ENCODE measurements at regions not wholly inside any gene's neighbourhood (a gene's known extent, or its start where the extent isn't known, plus 50 kb on each side); places are given as distances from the start of the nearest gene placed in this dataset.

DNA sequence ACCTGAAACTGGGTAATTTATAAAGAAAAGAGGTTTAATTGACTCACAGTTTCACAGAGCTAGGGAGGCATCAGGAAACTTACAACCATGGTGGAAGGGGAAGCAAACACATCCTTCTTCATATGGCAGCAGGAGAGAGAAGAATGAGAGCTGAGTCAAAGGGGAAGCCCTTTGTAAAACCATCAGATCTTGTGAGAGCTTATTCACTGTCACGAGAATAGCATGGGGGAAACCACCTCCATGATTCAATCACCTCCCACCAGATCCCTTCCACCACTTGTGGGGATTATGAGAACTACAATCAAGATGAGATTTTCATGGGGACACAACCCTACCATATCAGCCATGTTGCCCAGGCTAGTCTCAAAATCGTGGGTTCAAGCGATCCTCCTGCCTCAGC is 143.4 kb downstream of the FGF18 start:
- Mint-ChIP-seq H3K27me3 (peaks cover 5 to 7% of the 10 kb centered on the region in 2 donors), H3K4me1 (no peaks in the 10 kb centered on the region), H3K36me3 (no peaks in the 10 kb centered on the region), H3K27ac (no peak overlapping the region), H3K9me3 (peaks cover 6 to 10% of the 10 kb centered on the region in 2 donors), H3K4me3 (no peak overlapping the region)
- peak; percentile 71 to 77 for ATAC-seq (replicated peaks)
- DNase-seq, result no peak

GRCh38 chr5:171568389-171568788 is 148.9 kb downstream of the FGF18 start:
- Mint-ChIP-seq H3K4me3 (no peak overlapping the region), H3K36me3 (peaks cover 3 to 6% of the 10 kb centered on the region in 2 donors), H3K9me3 (peaks cover 20 to 25% of the 10 kb centered on the region in 2 donors), H3K4me1 (no peaks in the 10 kb centered on the region), H3K27ac (no peak overlapping the region), H3K27me3 (peaks cover 0 to 13% of the 10 kb centered on the region in 2 donors)
- ATAC-seq (replicated peaks) (no peak), DNase-seq (no peak)

- H3K27me3 Mint-ChIP-seq, result peaks cover 0 to 13% of the 10 kb centered on the region in 2 donors
- no peaks in the 10 kb centered on the region for H3K4me1 Mint-ChIP-seq
- no peak overlapping the region for H3K4me3 Mint-ChIP-seq
- H3K9me3 Mint-ChIP-seq, result peaks cover 16 to 22% of the 10 kb centered on the region in 2 donors
- ATAC-seq (replicated peaks) (no peak), DNase-seq (no peak)
- peaks cover 3 to 6% of the 10 kb centered on the region in 2 donors for H3K36me3 Mint-ChIP-seq
- H3K27ac Mint-ChIP-seq, result no peak overlapping the region
Measured at GRCh38 chr5:171569065-171569712, 149.7 kb downstream of the FGF18 start.

- ATAC-seq (replicated peaks) (no peak), DNase-seq (no peak)
- Mint-ChIP-seq H3K27ac (no peak overlapping the region), H3K4me1 (no peaks in the 10 kb centered on the region), H3K9me3 (peaks cover 16 to 21% of the 10 kb centered on the region in 2 donors), H3K4me3 (no peak overlapping the region), H3K36me3 (peaks cover 3 to 6% of the 10 kb centered on the region in 2 donors), H3K27me3 (peaks cover under 1 to 13% of the 10 kb centered on the region in 2 donors)
Measured at GRCh38 chr5:171570244-171570825, 150.9 kb downstream of the FGF18 start.

GRCh38 chr5:171571663-171572062 is 152.2 kb downstream of the FGF18 start:
- Mint-ChIP-seq H3K4me1 (no peaks in the 10 kb centered on the region), H3K36me3 (peaks cover 3 to 6% of the 10 kb centered on the region in 2 donors), H3K27ac (no peak overlapping the region), H3K9me3 (peaks cover 20 to 25% of the 10 kb centered on the region in 2 donors), H3K27me3 (peaks cover 9 to 13% of the 10 kb centered on the region in 2 donors), H3K4me3 (no peak overlapping the region)
- DNase-seq (no peak), ATAC-seq (replicated peaks) (no peak)

GRCh38 chr5:171573021-171573420 is 153.6 kb downstream of the FGF18 start:
- Mint-ChIP-seq H3K9me3 (peaks cover 20 to 25% of the 10 kb centered on the region in 2 donors), H3K4me1 (no peaks in the 10 kb centered on the region), H3K27ac (no peak overlapping the region), H3K4me3 (no peak overlapping the region), H3K36me3 (peaks cover 3 to 6% of the 10 kb centered on the region in 2 donors), H3K27me3 (peaks cover 13 to 15% of the 10 kb centered on the region in 2 donors)
- ATAC-seq (replicated peaks) (no peak), DNase-seq (no peak)

DNA sequence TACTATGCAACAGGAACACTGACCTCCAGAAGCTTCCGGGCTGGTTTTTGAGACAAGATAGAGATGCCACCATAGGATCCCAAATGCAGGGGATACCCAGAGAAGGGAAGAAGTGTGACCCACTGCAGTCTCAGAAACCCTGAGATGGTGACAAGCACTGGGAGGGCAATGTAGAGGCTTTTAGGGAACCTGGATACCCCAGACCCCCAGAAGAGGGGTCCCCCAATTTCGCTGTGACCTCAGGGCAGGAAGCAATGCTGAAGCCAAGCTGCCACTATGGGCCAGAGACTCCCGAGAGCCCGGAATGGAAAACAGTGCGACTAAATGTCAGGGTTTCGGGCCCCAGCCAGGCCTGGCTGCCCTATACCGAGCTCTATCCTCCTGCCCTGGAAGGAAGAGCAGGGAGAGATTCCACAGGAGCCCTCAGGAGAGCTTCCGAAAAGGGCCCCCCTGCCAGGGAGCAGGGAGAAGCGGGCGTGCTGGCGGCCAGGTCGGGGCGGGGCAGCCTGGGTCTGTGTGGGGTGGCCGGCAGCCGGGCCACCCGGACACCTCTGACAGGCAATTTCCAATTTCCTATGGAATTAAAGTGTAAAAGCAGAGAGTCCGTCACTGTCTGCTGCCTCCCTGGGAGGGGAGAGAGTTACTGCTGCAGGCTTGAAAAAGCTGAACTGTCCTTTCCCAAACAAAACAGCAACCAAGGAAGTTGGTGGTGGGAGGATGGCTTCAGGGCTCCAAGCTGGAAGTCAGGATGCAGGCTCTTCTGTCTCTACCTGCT is 154.2 kb downstream of the FGF18 start:
- H3K36me3 Mint-ChIP-seq, result peaks cover 3 to 6% of the 10 kb centered on the region in 2 donors
- H3K27me3 Mint-ChIP-seq, result peaks cover 12 to 19% of the 10 kb centered on the region in 2 donors
- no peaks in the 10 kb centered on the region for H3K4me1 Mint-ChIP-seq
- no peak overlapping the region for H3K27ac Mint-ChIP-seq
- DNase-seq, result no peak
- no peak overlapping the region for H3K4me3 Mint-ChIP-seq
- H3K9me3 Mint-ChIP-seq, result peaks cover 18 to 22% of the 10 kb centered on the region in 2 donors
- ATAC-seq (replicated peaks), result no peak

GRCh38 chr5:171574376-171574775 is 154.9 kb downstream of the FGF18 start:
- H3K4me3 Mint-ChIP-seq, result no peak overlapping the region
- H3K27me3 Mint-ChIP-seq, result peaks cover 8 to 19% of the 10 kb centered on the region in 2 donors
- H3K27ac Mint-ChIP-seq, result no peak overlapping the region
- peaks cover 13 to 17% of the 10 kb centered on the region in 2 donors for H3K9me3 Mint-ChIP-seq
- no peak for DNase-seq
- ATAC-seq (replicated peaks), result no peak
- peaks cover 0 to 4% of the 10 kb centered on the region in 2 donors for H3K36me3 Mint-ChIP-seq
- no peaks in the 10 kb centered on the region for H3K4me1 Mint-ChIP-seq

GRCh38 chr5:171575386-171575785 is 155.9 kb downstream of the FGF18 start:
- Mint-ChIP-seq H3K9me3 (peaks cover 4 to 10% of the 10 kb centered on the region in 2 donors), H3K36me3 (no peaks in the 10 kb centered on the region), H3K4me1 (no peaks in the 10 kb centered on the region), H3K27me3 (peaks cover under 1 to 19% of the 10 kb centered on the region in 2 donors), H3K4me3 (no peak overlapping the region), H3K27ac (no peak overlapping the region)
- ATAC-seq (replicated peaks), result no peak
- DNase-seq, result no peak

DNA sequence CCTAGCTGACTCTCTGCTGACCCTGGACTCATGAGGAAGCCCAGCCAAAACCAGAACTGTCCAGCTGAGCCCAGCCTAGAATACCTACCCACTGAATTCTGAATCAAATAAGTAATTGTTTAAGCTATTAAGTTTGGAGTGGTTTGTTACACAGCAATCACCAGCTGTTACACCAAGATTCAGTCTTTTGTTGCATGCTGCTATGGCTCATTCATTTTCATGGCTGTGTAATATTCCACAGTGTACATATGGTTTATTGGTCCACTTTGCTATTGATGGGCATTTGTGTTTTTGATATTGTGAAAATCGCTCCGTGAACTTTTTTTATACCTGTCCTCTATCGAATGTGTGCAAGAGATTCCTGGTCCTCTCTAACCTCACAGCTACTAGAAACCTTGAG is 156.4 kb downstream of the FGF18 start:
- ATAC-seq (replicated peaks) (no peak), DNase-seq (no peak)
- Mint-ChIP-seq H3K27ac (no peak overlapping the region), H3K9me3 (peaks cover 4 to 10% of the 10 kb centered on the region in 2 donors), H3K36me3 (no peaks in the 10 kb centered on the region), H3K4me1 (no peaks in the 10 kb centered on the region), H3K27me3 (peaks cover 0 to 19% of the 10 kb centered on the region in 2 donors), H3K4me3 (no peak overlapping the region)

GRCh38 chr5:171577042-171577758 is 157.8 kb downstream of the FGF18 start:
- DNase-seq (no peak), ATAC-seq (replicated peaks) (no peak)
- Mint-ChIP-seq H3K4me3 (no peak overlapping the region), H3K36me3 (no peaks in the 10 kb centered on the region), H3K27me3 (peaks cover 0 to 19% of the 10 kb centered on the region in 2 donors), H3K9me3 (peaks cover 4 to 7% of the 10 kb centered on the region in 2 donors), H3K27ac (no peak overlapping the region), H3K4me1 (no peaks in the 10 kb centered on the region)

DNA sequence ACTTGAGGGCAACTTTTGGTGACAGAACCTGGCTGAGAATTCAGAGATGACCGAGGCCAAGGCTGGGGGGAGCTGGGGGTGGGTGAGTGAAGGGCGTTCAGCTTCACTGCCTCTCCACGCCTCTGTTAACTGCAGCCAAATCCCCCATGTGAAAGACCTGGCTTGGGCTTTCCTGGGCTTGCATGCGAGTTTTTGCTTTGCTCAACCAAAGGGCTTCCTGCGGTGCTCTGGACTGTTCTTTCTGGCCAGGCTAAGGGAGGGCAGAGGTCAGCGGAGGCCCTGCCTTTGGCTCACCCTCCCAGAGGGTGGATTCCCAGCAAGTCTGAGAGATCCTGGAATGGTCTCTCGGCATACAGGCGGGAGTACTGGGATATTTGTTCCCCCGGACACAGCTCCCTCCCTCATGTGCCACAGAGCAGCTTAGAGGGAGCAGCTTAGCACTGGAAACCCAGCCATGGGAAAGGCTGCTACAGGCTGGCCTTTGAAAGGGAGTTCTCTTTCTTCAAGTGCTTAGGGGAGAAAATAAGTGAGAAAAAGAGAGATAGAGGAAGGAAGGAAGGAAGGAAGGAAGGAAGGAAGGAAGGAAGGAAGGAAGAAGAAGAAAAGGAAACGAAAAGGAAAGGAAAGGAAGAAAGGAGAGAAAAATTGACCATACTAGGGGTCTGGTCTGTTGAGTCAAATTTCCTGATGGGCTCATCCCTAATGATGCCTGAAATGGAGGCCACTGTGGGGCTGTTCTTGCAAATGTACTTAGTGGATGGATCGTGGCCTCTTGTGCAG is 158.8 kb downstream of the FGF18 start:
- no peak for DNase-seq
- Mint-ChIP-seq H3K27me3 (peaks cover 0 to 19% of the 10 kb centered on the region in 2 donors), H3K4me1 (no peaks in the 10 kb centered on the region), H3K9me3 (peaks cover 4 to 6% of the 10 kb centered on the region in 2 donors), H3K4me3 (no peak overlapping the region), H3K27ac (no peak overlapping the region), H3K36me3 (no peaks in the 10 kb centered on the region)
- ATAC-seq (replicated peaks), result no peak

GRCh38 chr5:171578829-171579491 is 159.5 kb downstream of the FGF18 start:
- Mint-ChIP-seq H3K9me3 (peaks cover 4 to 6% of the 10 kb centered on the region in 2 donors), H3K27me3 (peaks cover 0 to 19% of the 10 kb centered on the region in 2 donors), H3K4me1 (no peaks in the 10 kb centered on the region), H3K36me3 (no peaks in the 10 kb centered on the region), H3K4me3 (no peak overlapping the region), H3K27ac (no peak overlapping the region)
- DNase-seq, result no peak
- ATAC-seq (replicated peaks), result no peak

Measured in stimulated activated naive B cell treated with anti-CD40 and anti-IgM and Interleukin-4, amounts not matched to agents 10 μg/mL and 1 μg/mL and 100 μg/mL, for 72 hours (primary cell).